Common myeloid progenitor, CD34-positive (primary cell): ENCODE measurements at regions not wholly inside any gene's neighbourhood (a gene's known extent, or its start where the extent isn't known, plus 50 kb on each side); places are given as distances from the start of the nearest gene placed in this dataset.

Source experiments
- CTCF ChIA-PET: fragments of 350-600 bp; sonication (Branson Sonifier 250); formaldehyde crosslinking; loops from one replicate; lab custom pipeline; 2021; ENCODE audit warnings: antibody characterized with exemption; lab: Charles Lee
- POLR2A ChIA-PET: fragments of 350-600 bp; sonication (Branson Sonifier 250); formaldehyde crosslinking; loops from one replicate; lab custom pipeline; 2021; ENCODE audit warnings: antibody characterized with exemption; lab: Charles Lee
- DNase-seq, 3 donors: peaks; one replicate each; pipeline versions ENCODE4 v3.0.0 to v3.0.0-alpha.2; 2013
- H3K27ac ChIP-seq, 2 experiments: 1 replicate in 1 of 2; 2 replicates in 1 of 2; pipeline ENCODE4 v1.7.0; 2013; ENCODE audit warnings: inconsistent platforms in 2 of 2, low read length in 2 of 2, mild to moderate bottlenecking in 2 of 2, low read depth in 1 of 2, moderate library complexity in 1 of 2; ENCODE audit not compliant: severe bottlenecking in 2 of 2, insufficient read depth in 1 of 2, poor library complexity in 1 of 2
- H3K27me3 ChIP-seq, 5 experiments: replicated peaks in 2 of 5; 1 replicate in 3 of 5; 2 replicates in 2 of 5; pipeline versions ENCODE4 v1.6.1 to v1.7.0; 2013; ENCODE audit warnings: low read length in 4 of 5, mild to moderate bottlenecking in 2 of 5, moderate library complexity in 2 of 5, inconsistent platforms in 1 of 5; ENCODE audit not compliant: insufficient read depth in 5 of 5, control insufficient read depth in 4 of 5
- H3K36me3 ChIP-seq, 4 experiments: 1 replicate in 2 of 4; 2 replicates in 2 of 4; pipeline versions ENCODE4 v1.6.1 to v1.7.0; 2013; ENCODE audit warnings: low read length in 3 of 4, control low read depth in 1 of 4, mild to moderate bottlenecking in 1 of 4; ENCODE audit not compliant: control insufficient read depth in 4 of 4, insufficient read depth in 4 of 4
- H3K4me1 ChIP-seq, 4 experiments: 1 replicate in 3 of 4; 2 replicates in 1 of 4; pipeline versions ENCODE4 v1.6.1 to v1.7.1; 2013; ENCODE audit warnings: low read length in 3 of 4, mild to moderate bottlenecking in 3 of 4, control low read depth in 1 of 4, inconsistent platforms in 1 of 4, moderate library complexity in 1 of 4; ENCODE audit not compliant: control insufficient read depth in 4 of 4, insufficient read depth in 4 of 4; ENCODE audit errors: control extremely low read depth in 1 of 4
- H3K4me3 ChIP-seq, 7 experiments: 1 replicate in 4 of 7; 2 replicates in 3 of 7; pipeline versions ENCODE4 v1.5.1 to v1.7.0; 2013; ENCODE audit warnings: mild to moderate bottlenecking in 7 of 7, low read length in 6 of 7, moderate library complexity in 6 of 7, inconsistent platforms in 2 of 7, low read depth in 2 of 7, control low read depth in 1 of 7; ENCODE audit not compliant: insufficient read depth in 4 of 7, control insufficient read depth in 1 of 7; ENCODE audit errors: extremely low read depth in 1 of 7
- H3K9me3 ChIP-seq, 5 experiments: 1 replicate in 4 of 5; 2 replicates in 1 of 5; pipeline versions ENCODE4 v1.6.1 to v1.7.1; 2013; ENCODE audit warnings: low read length in 4 of 5, mild to moderate bottlenecking in 2 of 5, inconsistent platforms in 1 of 5, low read depth in 1 of 5, moderate library complexity in 1 of 5; ENCODE audit not compliant: control insufficient read depth in 4 of 5, insufficient read depth in 2 of 5; ENCODE audit errors: control extremely low read depth in 1 of 5
- WGBS: methylation state at CpG from one replicate; pipeline ENCODE4 v1.1.5; 2013; ENCODE audit not compliant: insufficient coverage; 5-methylcytosine and 5-hydroxymethylcytosine counted together

GRCh38 chr13:80010286-80010831 lies 330.6 kb downstream of the SPRY2 start:
- H3K27me3 ChIP-seq: no peaks in the 10 kb centered on the region
- no peaks in the 10 kb centered on the region for H3K36me3 ChIP-seq
- 98% methylated on average over 6 of the region's 6 CpGs for WGBS
- DNase-seq: no peak
- peaks cover 0 to 5% (median 0%) of the 10 kb centered on the region in 5 experiments for H3K9me3 ChIP-seq
- H3K4me3 ChIP-seq: no peak overlapping the region
- no peak overlapping the region for H3K27ac ChIP-seq
- ChIA-PET CTCF (no interaction called here), POLR2A (no interaction called here)
- no peaks in the 10 kb centered on the region for H3K4me1 ChIP-seq

GRCh38 chr13:80009760-80010159 lies 331.2 kb downstream of the SPRY2 start:
- ChIA-PET CTCF (no interaction called here), POLR2A (no interaction called here)
- H3K36me3 ChIP-seq: no peaks in the 10 kb centered on the region
- H3K27ac ChIP-seq: no peak overlapping the region
- no peaks in the 10 kb centered on the region for H3K27me3 ChIP-seq
- no peak overlapping the region for H3K4me3 ChIP-seq
- H3K9me3 ChIP-seq: no peaks in the 10 kb centered on the region
- no peaks in the 10 kb centered on the region for H3K4me1 ChIP-seq
- no peak for DNase-seq

GRCh38 chr13:80006940-80007339 lies 334.0 kb downstream of the SPRY2 start:
- no peaks in the 10 kb centered on the region for H3K27me3 ChIP-seq
- H3K36me3 ChIP-seq: no peaks in the 10 kb centered on the region
- H3K4me3 ChIP-seq: no peak overlapping the region
- no peak for DNase-seq
- H3K4me1 ChIP-seq: no peaks in the 10 kb centered on the region
- CTCF ChIA-PET: no interaction called here
- H3K27ac ChIP-seq: no peak overlapping the region
- WGBS: 91% methylated on average over 1 of the region's 4 CpGs
- no peaks in the 10 kb centered on the region for H3K9me3 ChIP-seq
- POLR2A ChIA-PET: no interaction called here

- ChIA-PET POLR2A (no interaction called here), CTCF (no interaction called here)
- no peaks in the 10 kb centered on the region for H3K9me3 ChIP-seq
- peaks cover 0 to 16% (median 10%) of the 10 kb centered on the region in 4 experiments for H3K4me1 ChIP-seq
- no peak overlapping the region for H3K27ac ChIP-seq
- no peaks in the 10 kb centered on the region for H3K27me3 ChIP-seq
- no peak overlapping the region for H3K4me3 ChIP-seq
- H3K36me3 ChIP-seq: no peaks in the 10 kb centered on the region
- DNase-seq: no peak
Observed at GRCh38 chr13:80001510-80001842, 339.4 kb downstream of the SPRY2 start.

GRCh38 chr13:80000684-80001509 lies 340.0 kb downstream of the SPRY2 start:
- DNase-seq: peak in 2 of 3 donors; percentile 32 to 43
- Histone ChIP-seq H3K27ac (no peak overlapping the region), H3K4me1 (peaks cover 0 to 16% (median 10%) of the 10 kb centered on the region in 4 experiments), H3K27me3 (no peaks in the 10 kb centered on the region), H3K9me3 (no peaks in the 10 kb centered on the region), H3K36me3 (no peaks in the 10 kb centered on the region), H3K4me3 (no peak overlapping the region)
- POLR2A ChIA-PET: no interaction called here
- CTCF ChIA-PET: no interaction called here
- WGBS: 25% methylated on average over 4 of the region's 4 CpGs

GRCh38 chr13:79999601-80000000 lies 341.3 kb downstream of the SPRY2 start:
- Histone ChIP-seq H3K4me3 (no peak overlapping the region), H3K4me1 (peaks cover 0 to 16% (median 10%) of the 10 kb centered on the region in 4 experiments), H3K27ac (no peak overlapping the region), H3K27me3 (no peaks in the 10 kb centered on the region), H3K36me3 (no peaks in the 10 kb centered on the region), H3K9me3 (no peaks in the 10 kb centered on the region)
- 69% methylated on average over 1 of the region's 1 CpG for whole genome bisulfite sequencing
- CTCF ChIA-PET: no interaction called here
- peak in 2 of 3 donors; percentile 15 to 16 for DNase-seq
- POLR2A ChIA-PET: no interaction called here

GRCh38 chr13:79998381-79998880 lies 342.5 kb downstream of the SPRY2 start:
- ChIA-PET POLR2A (no interaction called here), CTCF (interaction anchor here (0.6 kb wide), 1 partner anchor 128 kb away, joined by 4 read pairs; no protein-coding TSS in a partner anchor)
- Histone ChIP-seq H3K27ac (no peak overlapping the region), H3K27me3 (no peaks in the 10 kb centered on the region), H3K9me3 (no peaks in the 10 kb centered on the region), H3K4me3 (no peak overlapping the region), H3K36me3 (no peaks in the 10 kb centered on the region), H3K4me1 (peaks cover 0 to 16% (median 10%) of the 10 kb centered on the region in 4 experiments)
- DNase-seq: no peak
- 100% methylated on average over 4 of the region's 4 CpGs for WGBS
